Adrenal gland (tissue), 9 donors: ENCODE measurements at regions not wholly inside any gene's neighbourhood (a gene's known extent, or its start where the extent isn't known, plus 50 kb on each side); places are given as distances from the start of the nearest gene placed in this dataset.

Source experiments
- DNase-seq, 7 donors: peaks; one replicate each; pipeline ENCODE4 v3.0.0-alpha.2; 2019 to 2020
- H3K27ac ChIP-seq, 5 donors: fragments of 200-600 bp; sonication (generic) in 4 of 5; 1 replicate in 3 of 5; 2 replicates in 2 of 5; pipeline versions ENCODE4 v1.5.1 to v1.8.0; 2016 to 2020; ENCODE audit warnings: mild to moderate bottlenecking in 1 of 5
- H3K27me3 ChIP-seq: fragments of 200-600 bp; 2 replicates; pipeline ENCODE4 v1.8.0; 2021
- H3K36me3 ChIP-seq, 2 donors: fragments of 200-600 bp; replicated peaks in 1 of 2; 1 replicate in 1 of 2; 2 replicates in 1 of 2; pipeline versions ENCODE4 v1.5.1 to v1.8.0; 2018 to 2022
- H3K4me1 ChIP-seq, 2 donors: fragments of 200-600 bp; replicated peaks in 1 of 2; 1 replicate in 1 of 2; 2 replicates in 1 of 2; pipeline versions ENCODE4 v1.5.1 to v1.8.0; 2018 to 2021
- H3K4me3 ChIP-seq, 4 donors: fragments of 200-600 bp; sonication (generic) in 3 of 4; one replicate each; pipeline ENCODE4 v1.5.1; 2016 to 2018
- H3K9me3 ChIP-seq, 3 donors: fragments of 200-600 bp; sonication (generic) in 1 of 3; replicated peaks in 1 of 3; 1 replicate in 2 of 3; 2 replicates in 1 of 3; pipeline versions ENCODE4 v1.5.1 to v1.8.0; 2016 to 2021
- CTCF ChIP-seq, 6 experiments: fragments of 450-650 bp in 4 of 6; fragments of 200-600 bp in 2 of 6; sonication (generic) in 1 of 6; IDR thresholded peaks; 1 replicate in 5 of 6; 2 replicates in 1 of 6; pipeline versions ENCODE4 v1.5.1 to v1.8.0; 2016 to 2021; ENCODE audit warnings: antibody characterized with exemption in 6 of 6, mild to moderate bottlenecking in 2 of 6, moderate library complexity in 1 of 6
- POLR2A ChIP-seq, 2 donors: fragments of 450-650 bp; IDR thresholded peaks; one replicate each; pipeline ENCODE4 v1.6.1; 2017; ENCODE audit warnings: antibody characterized with exemption in 2 of 2, mild to moderate bottlenecking in 2 of 2, moderate library complexity in 1 of 2
- WGBS, 4 donors: extraction: QIAGEN DNeasy Blood & Tissue Kit in 2 of 4; methylation state at CpG; one replicate each; pipeline versions ENCODE4 v1.1.5 to v1.1.7; 2013 to 2017; 5-methylcytosine and 5-hydroxymethylcytosine counted together
- intact Hi-C, 2 donors: fragments of 100-400 bp; cut with DNase I; formaldehyde crosslinking; loops; one replicate each; pipeline versions ENCODE4 v1.14.1 to v1.15.0; 2022 to 2023
- donor health status: healthy with polysubstance abuse.
- donor health status: Bipolar disorder and iron deficiency.
- donor health status: DM: yes; HTN: yes; CAD: no.
- donor health status: DM: no; HTN: no; CAD: no.
- donor health status: DM: no; HTN: no; CAD: no.

- H3K27me3 ChIP-seq, result no peaks in the 10 kb centered on the region
- WGBS, 4 donors, result 9 to 17% (median 11%) methylated on average over 3 of the region's 3 CpGs
- DNase-seq, result peak in 4 of 7 donors; percentile 11 to 43 (median 30)
- no peaks in the 10 kb centered on the region for H3K36me3 ChIP-seq
- H3K9me3 ChIP-seq, result no peaks in the 10 kb centered on the region
- TF ChIP-seq POLR2A (IDR thresholded peaks at IDR 0.05), result no peak
- TF ChIP-seq CTCF (IDR thresholded peaks at IDR 0.05), result no peak
- H3K4me1 ChIP-seq, result no peaks in the 10 kb centered on the region
- no peak overlapping the region for H3K4me3 ChIP-seq
- intact Hi-C loops, result no loop called here
- H3K27ac ChIP-seq, result no peak overlapping the region
Measured at GRCh38 chr14:98109326-98109725, 1162.7 kb downstream of the BCL11B start.

- Histone ChIP-seq H3K4me1 (no peaks in the 10 kb centered on the region), H3K36me3 (no peaks in the 10 kb centered on the region), H3K9me3 (no peaks in the 10 kb centered on the region), H3K27ac (no peak overlapping the region), H3K4me3 (no peak overlapping the region), H3K27me3 (no peaks in the 10 kb centered on the region)
- 19 to 36% (median 23%) methylated on average over 5 of the region's 5 CpGs for WGBS, 4 donors
- TF ChIP-seq POLR2A (IDR thresholded peaks at IDR 0.05), result no peak
- TF ChIP-seq CTCF (IDR thresholded peaks at IDR 0.05), result no peak
- peak in 4 of 7 donors; percentile 18 to 49 (median 22) for DNase-seq
- intact Hi-C loops, result no loop called here
Measured at GRCh38 chr14:98112194-98112780, 1159.7 kb downstream of the BCL11B start.

- intact Hi-C loops, result no loop called here
- Histone ChIP-seq H3K27me3 (no peaks in the 10 kb centered on the region), H3K4me1 (no peaks in the 10 kb centered on the region), H3K4me3 (no peak overlapping the region), H3K36me3 (no peaks in the 10 kb centered on the region), H3K9me3 (no peaks in the 10 kb centered on the region), H3K27ac (no peak overlapping the region)
- 33 to 42% (median 35%) methylated on average over 3 of the region's 3 CpGs for WGBS, 4 donors
- TF ChIP-seq CTCF (IDR thresholded peaks at IDR 0.05) (no peak), POLR2A (IDR thresholded peaks at IDR 0.05) (no peak)
- DNase-seq, result no peak
Measured at GRCh38 chr14:98114122-98114895, 1157.7 kb downstream of the BCL11B start.

GRCh38 chr14:98114946-98115345 lies 1157.1 kb downstream of the BCL11B start:
- DNase-seq, result no peak
- Histone ChIP-seq H3K27ac (no peak overlapping the region), H3K36me3 (no peaks in the 10 kb centered on the region), H3K27me3 (no peaks in the 10 kb centered on the region), H3K9me3 (no peaks in the 10 kb centered on the region), H3K4me3 (no peak overlapping the region), H3K4me1 (no peaks in the 10 kb centered on the region)
- intact Hi-C loops, result no loop called here
- TF ChIP-seq CTCF (IDR thresholded peaks at IDR 0.05) (no peak), POLR2A (IDR thresholded peaks at IDR 0.05) (no peak)
- 79 to 93% (median 90%) methylated on average over 1 of the region's 1 CpG for WGBS, 4 donors
